Mammary epithelial cell (primary cell): ENCODE measurements at regions not wholly inside any gene's neighbourhood (a gene's known extent, or its start where the extent isn't known, plus 50 kb on each side); places are given as distances from the start of the nearest gene placed in this dataset.

Experiments
- EZH2 ChIP-seq: IDR thresholded peaks from 2 replicates; pipeline ENCODE4 v1.6.1; 2012; ENCODE audit warnings: low read length, inconsistent platforms, borderline replicate concordance
- TF ChIP-seq, protein P1 (sequence below), 2 donors: IDR thresholded peaks in 1 of 2; conservative IDR thresholded peaks in 1 of 2; 2 replicates each; pipeline ENCODE4 v1.5.1; 2011 to 2012; ENCODE audit warnings: inconsistent platforms in 2 of 2, low read length in 2 of 2, mild to moderate bottlenecking in 2 of 2, control low read depth in 1 of 2, low read depth in 1 of 2; ENCODE audit not compliant: insufficient read depth in 1 of 2; ENCODE audit errors: extremely low read depth in 1 of 2

DNA sequence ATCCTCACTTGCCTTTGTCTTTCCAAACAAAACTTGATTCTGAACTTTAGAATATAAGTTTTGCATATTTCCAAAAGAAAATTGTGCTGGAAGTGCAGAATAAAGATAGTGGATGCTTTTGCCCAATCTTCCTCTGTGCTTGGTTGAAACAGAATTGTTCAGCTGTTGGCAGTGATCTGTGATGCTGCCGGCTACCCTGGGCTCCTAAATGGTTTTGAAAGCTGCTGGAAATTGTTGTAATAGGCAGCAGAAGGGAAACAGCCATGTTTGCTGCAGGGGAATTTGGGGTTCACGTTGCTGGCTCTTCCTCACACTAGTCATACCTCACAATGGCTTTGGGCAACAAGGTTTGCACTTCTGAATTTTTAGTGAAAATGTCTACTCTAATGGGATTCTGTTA lies 398.0 kb downstream of the RAPGEF2 start:
- TF ChIP-seq, protein P1, sequence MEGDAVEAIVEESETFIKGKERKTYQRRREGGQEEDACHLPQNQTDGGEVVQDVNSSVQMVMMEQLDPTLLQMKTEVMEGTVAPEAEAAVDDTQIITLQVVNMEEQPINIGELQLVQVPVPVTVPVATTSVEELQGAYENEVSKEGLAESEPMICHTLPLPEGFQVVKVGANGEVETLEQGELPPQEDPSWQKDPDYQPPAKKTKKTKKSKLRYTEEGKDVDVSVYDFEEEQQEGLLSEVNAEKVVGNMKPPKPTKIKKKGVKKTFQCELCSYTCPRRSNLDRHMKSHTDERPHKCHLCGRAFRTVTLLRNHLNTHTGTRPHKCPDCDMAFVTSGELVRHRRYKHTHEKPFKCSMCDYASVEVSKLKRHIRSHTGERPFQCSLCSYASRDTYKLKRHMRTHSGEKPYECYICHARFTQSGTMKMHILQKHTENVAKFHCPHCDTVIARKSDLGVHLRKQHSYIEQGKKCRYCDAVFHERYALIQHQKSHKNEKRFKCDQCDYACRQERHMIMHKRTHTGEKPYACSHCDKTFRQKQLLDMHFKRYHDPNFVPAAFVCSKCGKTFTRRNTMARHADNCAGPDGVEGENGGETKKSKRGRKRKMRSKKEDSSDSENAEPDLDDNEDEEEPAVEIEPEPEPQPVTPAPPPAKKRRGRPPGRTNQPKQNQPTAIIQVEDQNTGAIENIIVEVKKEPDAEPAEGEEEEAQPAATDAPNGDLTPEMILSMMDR (conservative IDR thresholded peaks at IDR 0.05 in 1 of 2, IDR thresholded peaks at IDR 0.05 in 1 of 2; ENCODE audit: extremely low read depth in 1 of 2, insufficient read depth in 1 of 2, low read depth in 1 of 2, low read length in 2 of 2) = no peak
- TF ChIP-seq EZH2 = no peak
